Ecto neural progenitor cell (in vitro differentiated cells): ENCODE measurements at regions not wholly inside any gene's neighbourhood (a gene's known extent, or its start where the extent isn't known, plus 50 kb on each side); places are given as distances from the start of the nearest gene placed in this dataset.
"Not testable (repeated sequence)": the region's sequence is repeated elsewhere in the genome, so short reads cannot be mapped to it uniquely, and the experiment has no call there.

Source experiments
- DNase-seq: peaks from one replicate; pipeline ENCODE4 v3.0.0-alpha.2; 2018; ENCODE audit warnings: low spot score

- DNase-seq: no peak
These were observed 142.3 kb downstream of the IRX5 start for GRCh38 chr16:55072976-55073375.

GRCh38 chr16:55073830-55074229, 143.2 kb downstream of the IRX5 start:
- DNase-seq: no peak

DNA sequence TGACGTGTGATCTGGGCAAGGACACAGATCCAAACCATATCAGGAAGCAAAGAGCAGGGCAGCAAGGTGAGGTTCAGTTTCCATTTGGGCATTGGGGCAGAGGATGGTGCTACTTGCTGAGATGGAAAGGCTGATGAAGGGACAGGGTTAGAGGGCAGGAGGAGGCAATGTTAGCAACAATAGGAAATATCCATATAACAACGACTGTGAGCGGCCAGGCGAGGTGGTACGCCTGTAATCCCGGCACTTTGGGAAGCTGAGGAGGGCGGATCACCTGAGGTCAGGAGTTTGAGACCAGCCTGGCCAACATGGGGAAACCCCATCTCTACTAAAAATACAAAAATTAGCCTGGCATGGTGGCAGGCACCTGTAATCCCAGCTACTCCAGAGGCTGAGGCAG, 144.5 kb downstream of the IRX5 start:
- not testable (repeated sequence) for DNase-seq

- no peak for DNase-seq
These were observed 145.4 kb downstream of the IRX5 start for GRCh38 chr16:55076053-55076452.

GRCh38 chr16:55077266-55077665, 146.6 kb downstream of the IRX5 start:
- DNase-seq: no peak

GRCh38 chr16:55078153-55078552, 147.5 kb downstream of the IRX5 start:
- DNase-seq: no peak

DNA sequence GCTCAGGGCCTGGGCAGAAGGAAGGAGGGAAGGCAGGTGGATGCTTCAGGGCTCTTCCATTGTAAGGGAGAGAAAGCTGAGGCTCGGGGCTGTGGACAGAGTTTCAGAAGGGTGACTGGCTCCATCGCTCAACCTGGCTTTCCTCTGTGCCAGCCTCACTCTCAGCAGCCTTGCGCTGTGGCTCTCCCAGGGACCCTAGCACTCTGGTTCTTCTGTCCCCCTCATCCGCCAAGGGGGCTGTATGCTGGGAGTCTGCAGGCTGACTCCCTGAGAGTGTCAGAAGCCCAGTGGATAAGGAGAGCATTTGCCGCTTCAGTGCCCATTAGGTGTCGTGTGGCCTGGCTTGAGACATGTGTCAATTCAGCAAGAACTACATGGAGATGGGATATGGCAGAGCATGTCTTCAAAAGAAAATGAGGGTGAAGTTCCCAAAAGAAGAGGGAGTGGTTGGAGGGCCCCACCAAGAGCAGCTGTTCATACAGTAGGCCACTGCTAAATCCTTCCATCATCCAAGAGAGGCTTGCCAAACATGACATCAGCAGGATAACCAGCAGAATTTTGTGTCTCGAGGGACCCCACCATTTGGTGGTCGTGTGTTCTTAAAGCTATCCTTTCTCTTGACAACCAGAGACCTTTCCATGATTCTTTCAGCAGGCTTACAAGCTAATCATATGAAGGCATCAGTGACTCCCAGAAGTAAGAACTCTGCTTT, 148.2 kb downstream of the IRX5 start:
- no peak for DNase-seq

DNA sequence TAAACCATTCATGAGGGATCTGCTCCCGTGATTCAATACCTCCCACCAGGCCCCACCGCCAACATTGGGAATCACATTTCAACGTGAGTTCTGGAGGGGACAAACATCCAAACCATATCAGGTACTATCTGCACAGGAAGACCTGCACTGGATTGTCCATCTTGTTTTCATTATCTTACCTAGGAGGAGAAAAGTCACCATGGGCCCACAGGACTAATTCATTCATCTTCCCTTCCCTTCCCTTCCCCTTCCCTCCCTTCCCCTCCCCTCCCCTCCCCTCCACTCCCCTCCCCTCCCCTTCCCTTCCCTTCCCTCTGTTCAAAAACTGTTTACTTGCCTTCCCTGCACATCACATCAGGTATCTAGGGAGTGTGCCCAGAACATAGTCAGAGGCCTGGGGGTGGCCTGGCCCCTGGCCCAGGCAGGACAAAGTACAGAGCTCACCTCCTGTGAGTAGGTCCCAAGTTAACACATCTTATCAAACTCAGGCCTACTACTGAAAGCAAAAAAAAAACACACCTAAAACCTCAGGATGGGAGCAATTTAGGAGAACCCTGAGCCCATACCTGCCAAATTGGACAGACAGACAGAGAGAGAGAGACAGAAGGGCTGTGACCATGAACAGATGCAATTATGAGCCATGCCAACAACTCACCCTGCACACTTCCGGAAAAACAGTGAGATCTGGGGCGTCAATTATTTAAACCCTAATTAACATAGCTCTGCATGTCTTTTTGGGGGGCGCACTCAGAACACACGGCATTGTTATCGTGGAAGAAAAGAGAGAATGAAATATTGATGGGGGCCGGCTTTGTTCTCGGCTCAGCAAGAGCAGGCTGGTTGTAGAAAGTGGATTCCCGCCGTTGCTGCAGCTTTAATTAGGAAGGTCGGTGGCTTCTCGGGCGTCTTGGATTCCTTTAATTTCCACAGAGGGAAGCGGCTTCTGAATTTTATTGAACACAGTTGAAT, 151.2 kb downstream of the IRX5 start:
- no peak for DNase-seq

GRCh38 chr16:55082591-55082976, 151.9 kb downstream of the IRX5 start:
- no peak for DNase-seq

DNA sequence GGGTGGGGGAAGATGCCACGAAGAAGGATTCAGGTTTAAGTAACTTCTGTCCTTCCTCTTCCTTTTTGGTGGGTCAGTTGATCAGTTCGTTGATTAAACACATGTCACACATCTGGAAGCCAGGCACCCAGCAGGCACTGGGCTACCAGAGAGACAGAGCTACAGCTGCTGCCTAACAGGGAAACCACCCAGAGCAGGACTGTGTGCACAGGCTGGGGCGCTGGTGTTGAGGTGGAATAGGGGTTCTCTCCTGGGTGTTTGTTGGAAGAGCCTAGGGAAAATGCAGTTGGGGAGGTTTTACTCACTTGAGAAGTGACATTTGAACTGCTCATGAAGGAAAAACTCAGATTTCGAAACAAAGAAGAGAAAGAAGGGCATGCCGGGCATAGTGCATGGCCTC, 152.4 kb downstream of the IRX5 start:
- DNase-seq: no peak

DNA sequence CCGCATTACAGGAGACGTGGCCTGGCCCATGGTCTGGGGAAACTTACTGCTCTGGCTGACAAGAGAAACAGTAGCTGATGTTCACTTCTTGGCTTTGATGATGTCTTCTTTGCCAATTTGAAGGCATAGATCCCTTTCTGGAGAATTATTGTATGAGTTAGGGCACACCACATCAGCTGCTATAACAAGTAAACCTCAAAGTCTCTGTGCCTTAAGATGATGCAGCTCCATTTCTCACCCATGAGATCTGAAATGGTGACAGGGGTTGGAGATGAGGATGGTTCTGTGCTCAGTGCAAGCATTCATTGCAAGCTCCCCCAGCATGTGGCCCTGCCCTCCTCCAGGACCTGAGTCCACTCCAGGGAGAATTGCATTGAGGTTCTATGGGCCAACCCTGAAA, 157.4 kb downstream of the IRX5 start:
- no peak for DNase-seq

GRCh38 chr16:55089600-55089999, 158.9 kb downstream of the IRX5 start:
- DNase-seq: no peak

- no peak for DNase-seq
These were observed 160.7 kb downstream of the IRX5 start for GRCh38 chr16:55091213-55091870.

GRCh38 chr16:55091871-55092230, 161.2 kb downstream of the IRX5 start:
- no peak for DNase-seq

DNA sequence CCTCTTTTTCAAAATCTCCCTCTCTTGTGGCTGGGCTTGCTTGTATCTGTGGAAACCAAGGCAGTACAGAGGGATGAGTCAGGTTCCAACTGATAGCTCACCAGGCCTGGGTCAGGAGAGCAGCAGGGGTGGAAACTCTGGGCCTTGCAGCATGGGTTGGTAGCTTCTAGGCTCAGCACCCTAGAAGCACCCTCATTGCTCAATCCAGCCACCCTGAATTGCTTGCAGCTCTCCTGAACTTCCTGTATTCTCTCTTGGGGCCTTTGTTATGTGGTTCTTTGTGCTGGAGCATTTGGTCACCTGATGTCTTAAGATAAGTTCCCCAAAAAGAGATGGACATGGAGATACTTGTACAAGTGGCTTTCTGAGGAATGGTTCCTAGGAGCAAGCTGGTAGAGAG, 169.4 kb downstream of the IRX5 start:
- no peak for DNase-seq

DNA sequence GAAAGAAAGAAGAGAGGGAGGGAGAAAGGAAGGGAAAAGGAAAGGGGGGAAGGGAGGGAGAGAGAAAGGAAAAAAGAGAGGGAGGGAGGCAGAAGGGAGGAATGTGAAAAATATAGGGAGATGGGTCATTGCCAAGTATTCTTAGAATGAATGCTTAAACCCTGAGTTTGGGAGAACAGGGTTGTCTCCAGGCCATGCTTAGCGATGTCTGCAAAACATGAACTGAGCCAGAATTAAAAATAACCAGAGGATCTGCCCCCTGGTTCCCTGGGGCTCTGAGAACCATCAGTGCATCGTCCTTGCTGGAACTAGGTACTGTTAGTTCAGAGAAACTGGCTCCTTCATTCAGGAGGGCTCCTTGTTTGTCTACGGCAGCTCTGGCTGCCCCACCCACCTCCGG, 170.4 kb downstream of the IRX5 start:
- no peak for DNase-seq

DNA sequence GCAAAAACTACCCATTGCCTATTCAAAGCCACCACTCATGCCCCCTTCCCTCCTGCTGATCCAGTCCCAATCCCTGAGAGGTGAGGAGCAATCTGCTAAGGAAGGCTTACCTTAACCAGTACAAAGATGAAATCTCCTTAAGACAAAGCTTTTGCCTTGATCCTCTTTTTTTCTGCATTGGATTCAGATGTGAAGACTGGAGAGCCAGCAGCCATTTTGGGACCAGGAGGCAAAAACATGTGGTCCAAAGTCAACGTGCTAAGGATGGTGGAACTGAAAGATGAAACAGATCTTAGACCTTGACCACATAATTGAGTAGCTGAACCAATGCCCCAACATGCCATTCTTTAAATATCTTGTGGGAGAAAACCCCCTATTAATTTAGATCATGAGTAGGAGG, 171.4 kb downstream of the IRX5 start:
- no peak for DNase-seq

GRCh38 chr16:55102531-55102930, 171.9 kb downstream of the IRX5 start:
- DNase-seq: no peak

DNA sequence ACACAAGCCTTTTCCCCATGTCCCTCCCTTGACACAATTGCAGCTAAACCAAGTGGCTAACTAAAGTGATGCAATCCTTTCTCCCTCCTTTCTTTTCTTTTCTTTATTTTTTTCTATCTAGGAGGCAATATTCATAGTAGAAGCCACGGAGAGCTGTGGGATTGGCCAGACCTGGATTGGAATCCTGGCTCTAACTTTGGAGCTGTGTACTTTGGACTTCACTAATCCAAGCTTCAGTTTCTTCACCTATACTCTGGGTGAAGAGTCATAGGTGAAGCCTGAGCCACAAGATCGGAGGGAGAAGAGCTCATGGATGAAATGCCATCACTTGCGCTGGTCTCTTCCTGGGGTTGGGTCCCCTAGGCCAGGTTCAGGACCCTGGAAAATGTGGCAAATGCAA, 177.2 kb downstream of the IRX5 start:
- no peak for DNase-seq

DNA sequence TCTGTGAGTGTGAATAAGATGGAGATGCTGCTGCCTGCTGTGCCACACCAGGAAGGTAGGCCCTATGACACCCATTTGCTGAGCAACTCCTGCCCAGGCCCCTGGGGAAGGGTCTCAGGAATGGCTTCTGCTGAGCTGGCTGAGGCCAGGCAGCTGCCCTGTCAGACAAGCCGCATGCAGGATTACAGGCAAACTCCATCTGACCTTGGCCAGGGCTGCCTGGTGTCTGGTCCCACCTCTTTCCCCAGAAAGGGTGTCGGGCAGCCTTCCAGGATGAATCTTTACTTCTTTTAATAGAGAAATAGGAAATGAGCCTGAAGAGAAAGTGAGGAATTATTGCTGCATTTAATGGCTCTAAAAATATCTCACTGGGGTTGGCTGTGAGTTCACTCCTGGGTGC, 182.5 kb downstream of the IRX5 start:
- DNase-seq: no peak

GRCh38 chr16:55115506-55115905, 184.8 kb downstream of the IRX5 start:
- DNase-seq: no peak

- DNase-seq: no peak
These were observed 185.7 kb downstream of the IRX5 start for GRCh38 chr16:55116165-55116920.
